ENCODE measurements at regions not wholly inside any gene's neighbourhood (a gene's known extent, or its start where the extent isn't known, plus 50 kb on each side); places are given as distances from the start of the nearest gene placed in this dataset.

DNA sequence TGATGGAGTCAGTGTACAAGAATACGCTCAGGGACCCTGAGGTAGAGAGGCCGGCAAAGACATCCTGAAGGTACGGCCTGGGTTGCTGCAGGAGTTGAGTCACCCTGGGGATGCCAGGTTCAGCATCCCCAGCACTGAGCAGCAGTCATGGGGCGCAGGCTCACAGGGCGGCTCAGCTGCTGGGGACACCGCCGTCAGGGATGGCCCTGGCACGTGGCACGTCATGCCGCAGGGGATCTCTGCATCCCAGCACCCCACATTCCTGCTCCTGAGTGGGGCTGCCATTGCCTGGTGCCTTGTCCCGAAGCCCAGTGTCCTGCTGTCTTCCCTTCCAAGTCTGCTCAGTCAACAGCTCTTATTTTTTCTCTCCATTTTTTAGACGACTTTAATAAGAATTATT lies 168.7 kb upstream of the NTM start:
- no peak overlapping the region for H3K27ac ChIP-seq
- H3K9me3 ChIP-seq, result no peaks in the 10 kb centered on the region
- no peaks in the 10 kb centered on the region for H3K4me1 ChIP-seq
- no peak overlapping the region for H3K9ac ChIP-seq (ENCODE audit: low read depth in 2 of 2, low read length in 2 of 2)
- H3K36me3 ChIP-seq, result no peaks in the 10 kb centered on the region
- no peak for DNase-seq
- no peak overlapping the region for H3K4me3 ChIP-seq
- TF ChIP-seq, protein P1, sequence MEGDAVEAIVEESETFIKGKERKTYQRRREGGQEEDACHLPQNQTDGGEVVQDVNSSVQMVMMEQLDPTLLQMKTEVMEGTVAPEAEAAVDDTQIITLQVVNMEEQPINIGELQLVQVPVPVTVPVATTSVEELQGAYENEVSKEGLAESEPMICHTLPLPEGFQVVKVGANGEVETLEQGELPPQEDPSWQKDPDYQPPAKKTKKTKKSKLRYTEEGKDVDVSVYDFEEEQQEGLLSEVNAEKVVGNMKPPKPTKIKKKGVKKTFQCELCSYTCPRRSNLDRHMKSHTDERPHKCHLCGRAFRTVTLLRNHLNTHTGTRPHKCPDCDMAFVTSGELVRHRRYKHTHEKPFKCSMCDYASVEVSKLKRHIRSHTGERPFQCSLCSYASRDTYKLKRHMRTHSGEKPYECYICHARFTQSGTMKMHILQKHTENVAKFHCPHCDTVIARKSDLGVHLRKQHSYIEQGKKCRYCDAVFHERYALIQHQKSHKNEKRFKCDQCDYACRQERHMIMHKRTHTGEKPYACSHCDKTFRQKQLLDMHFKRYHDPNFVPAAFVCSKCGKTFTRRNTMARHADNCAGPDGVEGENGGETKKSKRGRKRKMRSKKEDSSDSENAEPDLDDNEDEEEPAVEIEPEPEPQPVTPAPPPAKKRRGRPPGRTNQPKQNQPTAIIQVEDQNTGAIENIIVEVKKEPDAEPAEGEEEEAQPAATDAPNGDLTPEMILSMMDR (IDR thresholded peaks at IDR 0.05), result no peak
- intact Hi-C loops (cut with DNase I), result no loop called here
- no peaks in the 10 kb centered on the region for H3K27me3 ChIP-seq

DNA sequence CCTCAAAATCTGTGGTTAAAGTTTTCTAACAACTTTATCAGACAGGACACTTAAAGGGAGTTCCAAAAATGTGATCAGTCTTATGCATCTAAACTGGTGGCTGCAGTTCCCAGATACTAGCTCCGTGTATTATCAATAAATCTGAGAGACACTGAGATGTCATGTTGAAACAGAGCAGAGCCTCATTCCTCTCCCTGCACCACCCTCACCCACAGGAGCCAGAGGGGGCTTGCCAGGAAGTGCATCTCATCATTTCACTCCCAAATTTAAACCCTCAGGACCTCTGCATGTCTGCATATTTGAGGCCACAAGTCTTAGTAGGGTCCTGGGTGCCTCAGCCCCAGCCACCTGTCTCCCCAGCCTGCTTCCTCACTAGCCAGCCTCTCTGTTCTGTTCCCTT lies 167.4 kb upstream of the NTM start:
- TF ChIP-seq, protein P1 (IDR thresholded peaks at IDR 0.05), result no peak
- Histone ChIP-seq H3K36me3 (no peaks in the 10 kb centered on the region), H3K27me3 (no peaks in the 10 kb centered on the region), H3K9me3 (no peaks in the 10 kb centered on the region), H3K9ac (ENCODE audit: low read depth in 2 of 2, low read length in 2 of 2) (no peak overlapping the region), H3K4me3 (no peak overlapping the region), H3K27ac (no peak overlapping the region), H3K4me1 (no peaks in the 10 kb centered on the region)
- intact Hi-C loops (cut with DNase I), result no loop called here
- no peak for DNase-seq

DNA sequence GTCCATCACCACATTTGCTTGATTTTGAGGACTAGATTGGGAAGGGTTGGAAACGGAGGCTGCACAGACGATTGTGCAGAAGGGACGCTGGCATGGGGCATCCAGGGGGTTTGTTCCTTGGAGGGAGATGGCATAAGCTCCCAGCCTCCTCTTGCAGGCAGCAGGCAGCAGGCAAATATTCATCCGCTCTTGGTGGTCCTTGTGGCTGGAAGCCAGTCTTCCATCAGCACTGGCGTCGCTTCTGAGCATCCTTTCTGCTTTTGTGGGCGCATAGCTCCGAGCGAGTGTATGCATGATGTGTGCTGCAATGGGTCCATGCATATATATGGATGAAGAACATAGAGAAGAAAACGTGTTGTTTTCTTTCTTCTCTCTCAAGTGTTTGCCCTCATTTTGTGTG lies 166.1 kb upstream of the NTM start:
- Histone ChIP-seq H3K9me3 (no peaks in the 10 kb centered on the region), H3K27ac (no peak overlapping the region), H3K4me1 (no peaks in the 10 kb centered on the region), H3K4me3 (no peak overlapping the region), H3K27me3 (no peaks in the 10 kb centered on the region), H3K9ac (ENCODE audit: low read depth in 2 of 2, low read length in 2 of 2) (no peak overlapping the region), H3K36me3 (no peaks in the 10 kb centered on the region)
- no peak for DNase-seq
- intact Hi-C loops (cut with DNase I), result no loop called here
- TF ChIP-seq, protein P1 (IDR thresholded peaks at IDR 0.05), result no peak

DNA sequence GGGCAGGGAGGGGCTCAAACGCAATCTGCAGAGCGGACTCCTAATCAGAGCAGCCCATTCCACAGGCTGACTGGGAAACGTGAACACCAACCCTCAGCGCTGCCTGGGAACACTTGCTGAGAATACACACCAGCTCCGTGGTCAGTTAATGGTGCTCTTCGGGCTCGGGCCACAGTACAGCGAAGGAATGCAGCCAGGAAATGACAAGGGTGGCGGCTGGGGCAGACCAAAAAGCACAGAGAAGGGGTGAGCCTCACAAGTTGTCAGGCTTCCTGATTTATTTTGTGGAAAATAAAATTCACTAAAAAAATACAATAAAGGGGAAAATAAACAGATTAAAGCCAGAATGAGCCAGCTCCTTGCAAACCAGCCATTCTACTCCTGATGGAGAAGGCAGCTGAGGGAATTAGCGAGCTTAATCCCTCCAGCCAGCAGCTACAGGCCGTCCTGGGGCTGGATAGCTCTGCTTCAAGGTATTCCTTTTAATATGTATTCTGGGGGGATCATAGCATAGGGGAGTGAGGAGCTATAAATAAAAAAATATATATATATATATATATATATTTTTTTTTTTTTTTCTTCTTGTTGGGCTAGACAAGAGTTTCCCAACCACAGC lies 165.5 kb upstream of the NTM start:
- Histone ChIP-seq H3K4me1 (no peaks in the 10 kb centered on the region), H3K27ac (no peak overlapping the region), H3K9me3 (no peaks in the 10 kb centered on the region), H3K36me3 (no peaks in the 10 kb centered on the region), H3K27me3 (no peaks in the 10 kb centered on the region), H3K4me3 (no peak overlapping the region), H3K9ac (ENCODE audit: low read depth in 2 of 2, low read length in 2 of 2) (no peak overlapping the region)
- intact Hi-C loops (cut with DNase I), result no loop called here
- no peak for DNase-seq
- TF ChIP-seq, protein P1 (IDR thresholded peaks at IDR 0.05), result no peak

GRCh38 chr11:131206671-131207070 lies 163.7 kb upstream of the NTM start:
- no peaks in the 10 kb centered on the region for H3K36me3 ChIP-seq
- H3K27me3 ChIP-seq, result no peaks in the 10 kb centered on the region
- no peak overlapping the region for H3K4me3 ChIP-seq
- no peak overlapping the region for H3K9ac ChIP-seq (ENCODE audit: low read depth in 2 of 2, low read length in 2 of 2)
- no peak for DNase-seq
- no peaks in the 10 kb centered on the region for H3K9me3 ChIP-seq
- TF ChIP-seq, protein P1 (IDR thresholded peaks at IDR 0.05), result no peak
- H3K4me1 ChIP-seq, result no peaks in the 10 kb centered on the region
- intact Hi-C loops (cut with DNase I), result no loop called here
- no peak overlapping the region for H3K27ac ChIP-seq
